Testis (tissue), 2 donors: ENCODE measurements at regions not wholly inside any gene's neighbourhood (a gene's known extent, or its start where the extent isn't known, plus 50 kb on each side); places are given as distances from the start of the nearest gene placed in this dataset.

Source experiments
- DNase-seq: peaks from one replicate; pipeline ENCODE4 v3.0.0-alpha.2; 2019
- H3K27ac ChIP-seq, 2 donors: fragments of 200-600 bp; sonication (generic); one replicate each; pipeline ENCODE4 v1.5.1; 2019
- H3K27me3 ChIP-seq: fragments of 200-600 bp; sonication (generic); one replicate; pipeline ENCODE4 v1.5.1; 2019
- H3K36me3 ChIP-seq: fragments of 200-600 bp; sonication (generic); one replicate; pipeline ENCODE4 v1.5.1; 2017; ENCODE audit warnings: low read depth; ENCODE audit errors: missing control alignments
- H3K4me1 ChIP-seq: fragments of 200-600 bp; sonication (generic); one replicate; pipeline ENCODE4 v1.5.1; 2019
- H3K4me3 ChIP-seq, 2 donors: fragments of 200-600 bp; sonication (generic); one replicate each; pipeline ENCODE4 v1.5.1; 2017 to 2019
- H3K9me3 ChIP-seq: fragments of 200-600 bp; sonication (generic); one replicate; pipeline ENCODE4 v1.5.1; 2017
- POLR2A ChIP-seq: fragments of 450-650 bp; IDR thresholded peaks from one replicate; pipeline ENCODE4 v1.6.1; 2017; ENCODE audit warnings: antibody characterized with exemption, mild to moderate bottlenecking, moderate library complexity
- WGBS, 2 donors: methylation state at CpG; one replicate each; pipeline ENCODE4 v1.1.5; 2018; 5-methylcytosine and 5-hydroxymethylcytosine counted together
- intact Hi-C: fragments of 100-400 bp; cut with DNase I; formaldehyde crosslinking; loops from one replicate; pipeline ENCODE4 v1.15.1; 2023; ENCODE audit warnings: low total_unique reads
- TF ChIP-seq, protein P1 (sequence below), 3 experiments: fragments of 450-650 bp in 2 of 3; fragments of 200-600 bp in 1 of 3; sonication (generic) in 1 of 3; IDR thresholded peaks; one replicate each; pipeline ENCODE4 v1.5.1; 2016 to 2019; ENCODE audit warnings: antibody characterized with exemption in 3 of 3, mild to moderate bottlenecking in 2 of 3, moderate library complexity in 1 of 3

DNA sequence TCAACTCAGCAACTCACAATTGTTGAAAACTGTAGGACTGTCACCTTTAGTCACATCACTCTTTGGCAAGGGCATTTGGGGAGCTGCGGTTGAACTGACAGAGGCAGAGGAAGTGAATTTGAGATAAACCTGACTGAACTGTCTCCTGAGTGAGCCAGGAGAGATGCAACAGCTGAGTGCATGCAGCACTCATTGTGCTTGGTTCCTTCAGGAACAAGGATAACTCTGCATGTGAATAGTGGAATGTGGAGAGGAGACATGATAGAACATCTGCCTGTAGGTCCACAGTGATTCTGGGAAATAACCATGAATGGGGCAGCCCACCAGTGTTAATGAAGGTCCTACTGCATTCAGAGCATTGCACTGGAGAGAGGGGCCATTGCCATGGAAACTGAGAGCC, 494.7 kb downstream of the STK39 start:
- H3K9me3 ChIP-seq = no peaks in the 10 kb centered on the region
- H3K27ac ChIP-seq = no peak overlapping the region
- no peaks in the 10 kb centered on the region for H3K27me3 ChIP-seq
- intact Hi-C loops = no loop called here
- H3K36me3 ChIP-seq = no peaks in the 10 kb centered on the region
- DNase-seq = no peak
- TF ChIP-seq POLR2A = no peak
- TF ChIP-seq, protein P1, sequence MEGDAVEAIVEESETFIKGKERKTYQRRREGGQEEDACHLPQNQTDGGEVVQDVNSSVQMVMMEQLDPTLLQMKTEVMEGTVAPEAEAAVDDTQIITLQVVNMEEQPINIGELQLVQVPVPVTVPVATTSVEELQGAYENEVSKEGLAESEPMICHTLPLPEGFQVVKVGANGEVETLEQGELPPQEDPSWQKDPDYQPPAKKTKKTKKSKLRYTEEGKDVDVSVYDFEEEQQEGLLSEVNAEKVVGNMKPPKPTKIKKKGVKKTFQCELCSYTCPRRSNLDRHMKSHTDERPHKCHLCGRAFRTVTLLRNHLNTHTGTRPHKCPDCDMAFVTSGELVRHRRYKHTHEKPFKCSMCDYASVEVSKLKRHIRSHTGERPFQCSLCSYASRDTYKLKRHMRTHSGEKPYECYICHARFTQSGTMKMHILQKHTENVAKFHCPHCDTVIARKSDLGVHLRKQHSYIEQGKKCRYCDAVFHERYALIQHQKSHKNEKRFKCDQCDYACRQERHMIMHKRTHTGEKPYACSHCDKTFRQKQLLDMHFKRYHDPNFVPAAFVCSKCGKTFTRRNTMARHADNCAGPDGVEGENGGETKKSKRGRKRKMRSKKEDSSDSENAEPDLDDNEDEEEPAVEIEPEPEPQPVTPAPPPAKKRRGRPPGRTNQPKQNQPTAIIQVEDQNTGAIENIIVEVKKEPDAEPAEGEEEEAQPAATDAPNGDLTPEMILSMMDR (IDR thresholded peaks at IDR 0.05) = no peak
- WGBS, 2 donors = 57 to 65% methylated on average over 1 of the region's 1 CpG
- H3K4me3 ChIP-seq = no peak overlapping the region
- no peaks in the 10 kb centered on the region for H3K4me1 ChIP-seq

DNA sequence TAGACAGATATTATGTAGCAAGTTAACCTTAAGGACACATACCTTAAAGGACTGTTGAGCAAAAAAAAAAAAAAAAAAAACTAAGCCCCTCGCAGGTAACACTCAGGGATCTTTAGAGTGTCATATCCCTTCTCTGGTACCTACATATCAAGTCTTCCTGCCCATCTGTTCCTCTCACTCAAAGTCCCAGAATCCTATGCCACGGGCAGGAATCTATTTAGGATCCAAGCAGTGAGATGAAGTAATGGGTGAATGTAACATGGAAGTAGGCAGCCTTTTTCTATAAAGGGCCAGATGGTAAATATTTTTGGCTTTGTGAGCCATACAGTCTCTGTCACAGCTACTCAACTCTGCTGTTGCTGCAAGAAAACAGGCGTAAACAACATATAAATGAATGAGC, 496.7 kb downstream of the STK39 start:
- Histone ChIP-seq H3K27ac (no peak overlapping the region), H3K27me3 (no peaks in the 10 kb centered on the region), H3K4me1 (no peaks in the 10 kb centered on the region), H3K36me3 (no peaks in the 10 kb centered on the region), H3K9me3 (no peaks in the 10 kb centered on the region), H3K4me3 (no peak overlapping the region)
- TF ChIP-seq, protein P1 (IDR thresholded peaks at IDR 0.05) = no peak
- TF ChIP-seq POLR2A = no peak
- WGBS, 2 donors = 92 to 100% methylated on average over 3 of the region's 3 CpGs
- intact Hi-C loops = no loop called here
- no peak for DNase-seq

GRCh38 chr2:167749660-167750059, 497.7 kb downstream of the STK39 start:
- no peaks in the 10 kb centered on the region for H3K36me3 ChIP-seq
- no peak overlapping the region for H3K4me3 ChIP-seq
- no peak overlapping the region for H3K27ac ChIP-seq
- no peak for TF ChIP-seq POLR2A
- TF ChIP-seq, protein P1 (IDR thresholded peaks at IDR 0.05) = no peak
- H3K9me3 ChIP-seq = no peaks in the 10 kb centered on the region
- no peaks in the 10 kb centered on the region for H3K4me1 ChIP-seq
- no peaks in the 10 kb centered on the region for H3K27me3 ChIP-seq
- WGBS, 2 donors = 55 to 87% methylated on average over 1 of the region's 1 CpG
- DNase-seq = no peak
- intact Hi-C loops = no loop called here

DNA sequence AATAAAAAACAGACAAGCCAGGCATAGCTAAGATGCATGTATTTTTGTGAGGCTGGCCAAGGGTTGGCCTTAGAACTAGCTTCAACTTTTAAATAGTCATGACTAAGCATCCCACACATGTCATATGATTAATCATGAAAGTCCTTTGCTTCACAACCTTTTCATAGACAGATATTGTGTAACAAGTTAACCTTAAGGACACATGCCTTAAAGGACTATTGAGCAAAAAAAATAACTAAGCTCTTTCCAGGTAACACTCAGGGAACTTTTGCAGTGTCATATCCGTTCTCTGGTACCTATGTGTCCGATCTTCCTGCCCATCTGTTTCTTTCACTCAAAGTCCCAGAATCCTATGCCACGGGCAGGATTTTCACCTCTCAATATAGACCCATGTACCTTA, 498.4 kb downstream of the STK39 start:
- 91 to 93% methylated on average over 3 of the region's 3 CpGs for WGBS, 2 donors

DNA sequence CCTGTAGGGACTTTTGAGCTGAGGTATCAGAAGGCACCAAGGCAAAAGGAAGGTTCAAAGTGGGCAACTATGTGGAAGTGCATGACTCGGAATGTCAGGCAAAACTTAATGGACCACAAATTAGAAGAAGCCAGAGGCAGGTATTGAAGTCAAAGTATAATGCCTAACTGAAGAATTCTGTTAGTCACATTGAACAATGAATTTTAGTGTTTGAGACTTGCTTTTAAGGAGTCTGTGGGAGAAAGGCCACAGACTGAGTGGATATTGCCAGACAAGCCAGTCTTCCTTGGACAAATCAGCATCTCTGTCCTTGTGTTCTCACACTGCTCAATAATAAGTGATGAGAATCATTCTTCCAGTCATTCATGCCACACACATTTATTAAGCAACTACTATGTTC, 498.9 kb downstream of the STK39 start:
- no peaks in the 10 kb centered on the region for H3K36me3 ChIP-seq
- no peak for DNase-seq
- no peaks in the 10 kb centered on the region for H3K9me3 ChIP-seq
- H3K27me3 ChIP-seq = no peaks in the 10 kb centered on the region
- H3K4me1 ChIP-seq = no peaks in the 10 kb centered on the region
- intact Hi-C loops = no loop called here
- H3K27ac ChIP-seq = no peak overlapping the region
- H3K4me3 ChIP-seq = no peak overlapping the region
- 92 to 97% methylated on average over 1 of the region's 1 CpG for WGBS, 2 donors
- TF ChIP-seq, protein P1 (IDR thresholded peaks at IDR 0.05) = no peak
- no peak for TF ChIP-seq POLR2A

More for the DNA sequence above, 498.4 kb downstream of the STK39 start:
- Histone ChIP-seq H3K4me3 (no peak overlapping the region), H3K27me3 (no peaks in the 10 kb centered on the region), H3K27ac (no peak overlapping the region), H3K36me3 (no peaks in the 10 kb centered on the region), H3K9me3 (no peaks in the 10 kb centered on the region), H3K4me1 (no peaks in the 10 kb centered on the region)
- intact Hi-C loops = no loop called here
- TF ChIP-seq, protein P1 (IDR thresholded peaks at IDR 0.05) = no peak
- TF ChIP-seq POLR2A = no peak
- DNase-seq = no peak
